ENCODE measurements at regions not wholly inside any gene's neighbourhood (a gene's known extent, or its start where the extent isn't known, plus 50 kb on each side); places are given as distances from the start of the nearest gene placed in this dataset.

DNA sequence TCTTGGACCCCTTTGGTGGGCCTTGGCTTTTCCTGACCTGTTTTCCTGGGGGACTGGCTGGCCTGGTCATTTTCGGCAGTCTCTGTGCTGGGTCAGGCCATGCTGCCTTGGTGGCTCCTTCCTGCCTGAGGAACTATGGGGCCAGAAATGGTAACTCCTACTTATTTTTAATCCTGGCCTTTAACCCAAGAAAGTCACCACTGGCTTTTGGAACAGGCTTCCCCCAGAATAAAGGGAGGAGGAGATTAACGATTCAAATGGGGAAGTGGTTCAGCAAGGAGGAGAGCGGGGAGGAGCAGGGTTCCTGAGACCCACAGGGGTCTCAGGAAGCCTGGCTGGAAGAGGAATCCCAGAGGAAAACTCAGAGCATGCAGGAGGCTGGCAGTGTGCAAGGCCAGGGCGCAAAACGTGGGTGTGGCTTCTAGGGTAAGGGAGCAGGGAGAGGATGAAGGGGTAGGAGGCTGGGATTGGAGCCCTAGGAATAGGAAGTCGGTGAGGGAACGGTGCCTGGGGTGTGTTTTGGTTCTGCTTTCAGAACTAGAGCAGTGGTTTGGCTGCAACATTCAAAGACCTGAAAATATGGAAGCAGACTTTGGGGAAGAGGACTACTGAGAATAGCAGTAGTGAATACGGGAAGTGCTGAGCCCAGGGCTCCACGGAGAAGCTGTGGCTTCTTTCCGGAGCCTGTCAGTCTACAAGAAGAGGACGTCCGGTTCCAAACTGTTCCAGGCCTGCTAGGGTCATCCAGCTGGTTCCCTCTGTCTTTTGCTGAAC lies 271.1 kb upstream of the KLF4 start:
- Histone ChIP-seq H3K4me1 (ENCODE audit: control insufficient read depth in 2 of 2, insufficient read depth in 2 of 2, low read length in 2 of 2) (no peaks in the 10 kb centered on the region), H3K4me3 (ENCODE audit: low read length in 2 of 2) (no peak overlapping the region), H3K9me3 (ENCODE audit: control insufficient read depth in 2 of 2, insufficient read depth in 1 of 2, low read length in 1 of 2) (no peaks in the 10 kb centered on the region), H3K27me3 (ENCODE audit: control insufficient read depth in 2 of 2, insufficient read depth in 1 of 2, low read length in 1 of 2) (no peaks in the 10 kb centered on the region), H3K27ac (ENCODE audit: low read depth in 1 of 2, low read length in 1 of 2) (peak overlapping the region in 1 of 2 donors; percentile 1), H3K36me3 (ENCODE audit: control insufficient read depth in 2 of 2, insufficient read depth in 2 of 2, low read length in 1 of 2) (no peaks in the 10 kb centered on the region)
- WGBS = 26% methylated on average over 12 of the region's 12 CpGs
- DNase-seq (ENCODE audit: low read depth in 6 of 9, low spot score in 9 of 9) = peak in 2 of 9 donors; percentile 7 to 17

DNA sequence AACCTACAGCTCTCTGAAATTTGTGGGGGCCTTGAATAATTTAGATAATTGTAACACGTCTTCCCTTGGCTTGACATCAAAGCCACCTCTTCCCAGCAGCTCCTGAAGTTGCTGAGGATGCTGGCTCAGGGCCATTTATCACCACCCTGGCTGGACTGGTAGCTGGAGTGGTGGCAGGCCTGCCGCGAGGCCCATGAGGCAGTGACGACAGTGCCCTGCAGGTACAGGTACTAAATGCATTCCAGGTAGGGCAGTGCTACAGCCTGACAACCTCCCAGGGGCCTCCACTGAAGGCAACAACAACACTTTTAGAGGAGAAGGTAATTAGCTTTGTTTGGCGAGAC lies 270.2 kb upstream of the KLF4 start:
- Histone ChIP-seq H3K27me3 (ENCODE audit: control insufficient read depth in 2 of 2, insufficient read depth in 1 of 2, low read length in 1 of 2) (no peaks in the 10 kb centered on the region), H3K27ac (ENCODE audit: low read depth in 1 of 2, low read length in 1 of 2) (no peak overlapping the region), H3K4me1 (ENCODE audit: control insufficient read depth in 2 of 2, insufficient read depth in 2 of 2, low read length in 2 of 2) (no peaks in the 10 kb centered on the region), H3K9me3 (ENCODE audit: control insufficient read depth in 2 of 2, insufficient read depth in 1 of 2, low read length in 1 of 2) (no peaks in the 10 kb centered on the region), H3K4me3 (ENCODE audit: low read length in 2 of 2) (no peak overlapping the region), H3K36me3 (ENCODE audit: control insufficient read depth in 2 of 2, insufficient read depth in 2 of 2, low read length in 1 of 2) (no peaks in the 10 kb centered on the region)
- no peak for DNase-seq (ENCODE audit: low read depth in 6 of 9, low spot score in 9 of 9)
- WGBS = 95% methylated on average over 5 of the region's 5 CpGs

DNA sequence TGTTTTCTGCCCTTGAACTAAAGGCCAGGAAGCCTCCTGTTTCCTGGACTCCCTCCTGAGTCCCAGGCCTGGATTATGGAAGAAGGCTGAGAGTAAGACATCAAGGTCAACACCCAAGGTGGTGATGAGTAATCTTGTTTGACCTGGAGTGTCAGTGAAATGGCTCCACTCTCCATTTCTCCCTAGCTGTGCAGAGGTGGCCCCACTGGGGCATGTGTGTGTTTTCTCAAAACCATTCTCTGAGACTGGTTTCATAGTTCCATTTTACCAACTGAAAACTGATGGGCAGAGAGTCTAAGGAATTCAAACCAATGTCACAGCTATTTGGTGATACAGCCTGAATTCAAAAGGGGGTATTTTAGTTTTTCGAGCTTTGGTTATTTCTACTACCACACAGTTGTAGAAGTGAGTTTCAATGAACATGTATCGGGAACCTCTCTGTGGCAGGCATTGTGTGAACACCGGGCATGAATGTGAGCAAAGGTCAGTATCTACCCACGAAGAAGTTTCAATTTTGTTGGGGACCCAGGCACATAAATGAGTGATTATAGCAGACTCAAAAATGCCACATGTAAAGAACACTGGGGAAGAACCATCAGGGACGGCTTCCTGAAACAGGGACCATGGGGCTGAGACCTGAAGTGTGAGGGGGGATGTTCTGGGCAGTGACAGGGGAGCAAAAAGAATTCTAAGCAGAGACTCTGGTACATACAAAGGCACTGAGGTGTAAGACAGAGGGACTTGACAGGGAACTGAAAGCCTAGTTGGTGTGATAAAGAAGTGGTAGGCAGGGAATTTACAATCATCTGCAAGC lies 269.6 kb upstream of the KLF4 start:
- Histone ChIP-seq H3K36me3 (ENCODE audit: control insufficient read depth in 2 of 2, insufficient read depth in 2 of 2, low read length in 1 of 2) (no peaks in the 10 kb centered on the region), H3K4me1 (ENCODE audit: control insufficient read depth in 2 of 2, insufficient read depth in 2 of 2, low read length in 2 of 2) (no peaks in the 10 kb centered on the region), H3K9me3 (ENCODE audit: control insufficient read depth in 2 of 2, insufficient read depth in 1 of 2, low read length in 1 of 2) (no peaks in the 10 kb centered on the region), H3K4me3 (ENCODE audit: low read length in 2 of 2) (no peak overlapping the region), H3K27me3 (ENCODE audit: control insufficient read depth in 2 of 2, insufficient read depth in 1 of 2, low read length in 1 of 2) (no peaks in the 10 kb centered on the region), H3K27ac (ENCODE audit: low read depth in 1 of 2, low read length in 1 of 2) (no peak overlapping the region)
- WGBS = 94% methylated on average over 5 of the region's 5 CpGs
- DNase-seq (ENCODE audit: low read depth in 6 of 9, low spot score in 9 of 9) = no peak

DNA sequence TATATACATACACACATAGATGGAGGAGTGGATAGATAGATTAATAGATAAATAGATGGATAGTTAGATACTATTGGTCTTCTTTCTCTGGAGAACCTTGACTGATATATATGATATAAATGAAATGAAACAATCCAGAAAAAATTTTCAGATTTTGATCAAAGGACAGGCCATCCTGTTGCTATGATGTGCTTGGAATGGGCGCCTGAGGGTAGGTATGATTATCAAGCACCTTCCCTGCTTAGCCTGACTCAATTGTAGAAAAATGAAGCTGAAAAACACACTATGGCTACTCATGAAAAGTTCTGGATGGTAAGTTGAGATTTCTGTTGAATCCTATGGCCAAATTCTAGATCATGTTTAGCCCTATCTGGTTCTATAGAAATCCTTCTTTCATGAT lies 266.5 kb upstream of the KLF4 start:
- no peak overlapping the region for H3K27ac ChIP-seq (ENCODE audit: low read depth in 1 of 2, low read length in 1 of 2)
- no peaks in the 10 kb centered on the region for H3K9me3 ChIP-seq (ENCODE audit: control insufficient read depth in 2 of 2, insufficient read depth in 1 of 2, low read length in 1 of 2)
- no peaks in the 10 kb centered on the region for H3K27me3 ChIP-seq (ENCODE audit: control insufficient read depth in 2 of 2, insufficient read depth in 1 of 2, low read length in 1 of 2)
- DNase-seq (ENCODE audit: low read depth in 6 of 9, low spot score in 9 of 9) = no peak
- H3K4me1 ChIP-seq (ENCODE audit: control insufficient read depth in 2 of 2, insufficient read depth in 2 of 2, low read length in 2 of 2) = no peaks in the 10 kb centered on the region
- H3K36me3 ChIP-seq (ENCODE audit: control insufficient read depth in 2 of 2, insufficient read depth in 2 of 2, low read length in 1 of 2) = no peaks in the 10 kb centered on the region
- H3K4me3 ChIP-seq (ENCODE audit: low read length in 2 of 2) = no peak overlapping the region
- 94% methylated on average over 1 of the region's 1 CpG for WGBS

DNA sequence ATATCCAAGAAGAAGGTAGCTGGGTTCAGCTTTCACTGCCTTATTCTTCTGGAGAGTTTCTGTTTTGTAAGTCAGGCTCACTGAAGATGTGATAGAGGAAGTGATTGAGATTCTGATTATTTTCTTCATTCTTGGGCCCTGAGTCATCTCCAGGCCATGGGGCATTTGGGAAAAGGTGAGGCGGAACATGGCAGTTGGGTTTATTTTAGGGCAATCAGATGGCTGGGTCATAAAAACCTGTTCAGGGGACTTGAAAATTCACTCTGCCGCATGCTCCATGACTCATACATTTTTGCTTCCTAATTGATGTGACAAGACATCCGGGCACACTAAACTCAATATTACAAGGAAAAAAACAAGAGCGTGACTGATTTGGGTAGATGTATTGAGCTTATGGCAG lies 265.7 kb upstream of the KLF4 start:
- no peak for DNase-seq (ENCODE audit: low read depth in 6 of 9, low spot score in 9 of 9)
- Histone ChIP-seq H3K27ac (ENCODE audit: low read depth in 1 of 2, low read length in 1 of 2) (no peak overlapping the region), H3K36me3 (ENCODE audit: control insufficient read depth in 2 of 2, insufficient read depth in 2 of 2, low read length in 1 of 2) (no peaks in the 10 kb centered on the region), H3K9me3 (ENCODE audit: control insufficient read depth in 2 of 2, insufficient read depth in 1 of 2, low read length in 1 of 2) (no peaks in the 10 kb centered on the region), H3K4me1 (ENCODE audit: control insufficient read depth in 2 of 2, insufficient read depth in 2 of 2, low read length in 2 of 2) (no peaks in the 10 kb centered on the region), H3K4me3 (ENCODE audit: low read length in 2 of 2) (no peak overlapping the region), H3K27me3 (ENCODE audit: control insufficient read depth in 2 of 2, insufficient read depth in 1 of 2, low read length in 1 of 2) (no peaks in the 10 kb centered on the region)
- 52% methylated on average over 4 of the region's 4 CpGs for WGBS

DNA sequence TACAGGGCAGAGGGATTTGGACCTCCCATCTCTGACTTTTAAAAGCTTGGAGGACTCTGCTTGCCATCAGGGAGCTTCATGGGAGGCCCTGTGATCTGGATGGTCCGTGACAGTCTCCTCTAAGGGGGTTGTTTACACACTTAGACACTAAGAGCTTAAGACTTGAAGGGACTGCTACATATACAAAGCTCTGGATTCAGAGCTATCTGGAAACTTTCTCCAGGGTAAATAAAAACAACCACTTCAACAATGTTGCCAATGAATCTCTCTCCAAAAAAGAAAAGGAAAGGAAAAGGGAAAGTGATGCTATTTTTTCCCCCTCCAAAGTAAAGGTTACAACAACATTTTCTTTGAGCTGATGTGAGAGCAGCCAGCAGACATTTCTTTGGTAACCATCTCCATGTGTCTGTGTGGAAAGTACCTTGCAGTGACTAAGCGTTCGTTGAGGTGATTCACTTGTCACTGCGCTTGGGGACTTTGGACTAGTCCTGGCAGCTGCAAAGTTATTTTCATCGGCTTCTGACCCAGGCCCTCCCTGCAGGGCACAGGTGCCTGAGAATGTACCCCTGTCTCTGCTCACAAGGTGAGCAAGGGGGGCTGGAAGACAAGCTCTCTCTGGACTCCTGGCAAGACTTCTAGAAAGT lies 262.1 kb upstream of the KLF4 start:
- no peaks in the 10 kb centered on the region for H3K4me1 ChIP-seq (ENCODE audit: control insufficient read depth in 2 of 2, insufficient read depth in 2 of 2, low read length in 2 of 2)
- no peaks in the 10 kb centered on the region for H3K27me3 ChIP-seq (ENCODE audit: control insufficient read depth in 2 of 2, insufficient read depth in 1 of 2, low read length in 1 of 2)
- H3K27ac ChIP-seq (ENCODE audit: low read depth in 1 of 2, low read length in 1 of 2) = peak overlapping the region; percentile 11 to 43
- WGBS = 77% methylated on average over 5 of the region's 5 CpGs
- no peaks in the 10 kb centered on the region for H3K9me3 ChIP-seq (ENCODE audit: control insufficient read depth in 2 of 2, insufficient read depth in 1 of 2, low read length in 1 of 2)
- H3K36me3 ChIP-seq (ENCODE audit: control insufficient read depth in 2 of 2, insufficient read depth in 2 of 2, low read length in 1 of 2) = no peaks in the 10 kb centered on the region
- no peak overlapping the region for H3K4me3 ChIP-seq (ENCODE audit: low read length in 2 of 2)
- peak in 1 of 9 donors; percentile 15 for DNase-seq (ENCODE audit: low read depth in 6 of 9, low spot score in 9 of 9)

DNA sequence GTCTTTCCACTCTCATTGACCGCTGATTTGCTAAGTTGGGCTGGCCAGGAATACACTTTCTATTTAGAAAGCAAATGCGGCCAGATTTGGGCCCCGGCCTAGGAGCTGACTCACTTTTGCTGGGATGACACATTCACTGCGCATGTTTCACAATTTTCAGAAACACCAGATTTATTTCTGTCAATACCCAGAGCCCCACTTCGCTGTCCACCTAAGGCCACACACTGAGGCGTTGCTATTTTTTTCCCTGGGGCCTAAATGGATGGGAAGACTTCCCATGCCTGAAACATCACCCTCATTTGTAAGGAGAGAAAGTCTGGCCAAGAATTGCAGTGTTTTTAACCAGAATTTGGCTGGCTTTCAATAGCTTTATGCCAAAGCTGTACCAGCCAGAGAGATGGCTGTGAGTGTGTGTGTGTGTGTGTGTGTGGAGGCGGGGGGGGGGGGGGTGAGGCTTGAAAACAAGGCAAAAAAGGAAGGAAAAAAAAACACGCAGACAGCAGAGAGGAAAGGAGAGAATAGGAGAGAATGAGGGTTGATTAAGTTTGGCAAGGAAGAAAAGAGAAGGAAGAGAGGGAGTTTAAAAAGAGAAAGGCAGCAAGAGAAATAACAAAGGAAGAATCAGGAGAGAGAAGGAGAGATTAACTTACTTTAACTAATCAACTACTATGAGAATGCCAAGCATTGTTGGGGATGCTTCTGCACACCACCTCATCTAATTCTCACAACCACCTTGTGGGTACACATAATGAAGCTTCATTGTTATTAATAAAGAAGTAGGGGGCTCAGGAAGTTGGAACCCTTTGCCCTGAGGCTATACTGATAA lies 261.4 kb upstream of the KLF4 start:
- Histone ChIP-seq H3K36me3 (ENCODE audit: control insufficient read depth in 2 of 2, insufficient read depth in 2 of 2, low read length in 1 of 2) (no peaks in the 10 kb centered on the region), H3K9me3 (ENCODE audit: control insufficient read depth in 2 of 2, insufficient read depth in 1 of 2, low read length in 1 of 2) (no peaks in the 10 kb centered on the region), H3K27ac (ENCODE audit: low read depth in 1 of 2, low read length in 1 of 2) (peak overlapping the region in 1 of 2 donors; percentile 37), H3K27me3 (ENCODE audit: control insufficient read depth in 2 of 2, insufficient read depth in 1 of 2, low read length in 1 of 2) (no peaks in the 10 kb centered on the region), H3K4me1 (ENCODE audit: control insufficient read depth in 2 of 2, insufficient read depth in 2 of 2, low read length in 2 of 2) (no peaks in the 10 kb centered on the region), H3K4me3 (ENCODE audit: low read length in 2 of 2) (no peak overlapping the region)
- no peak for DNase-seq (ENCODE audit: low read depth in 6 of 9, low spot score in 9 of 9)
- WGBS = 88% methylated on average over 7 of the region's 8 CpGs

DNA sequence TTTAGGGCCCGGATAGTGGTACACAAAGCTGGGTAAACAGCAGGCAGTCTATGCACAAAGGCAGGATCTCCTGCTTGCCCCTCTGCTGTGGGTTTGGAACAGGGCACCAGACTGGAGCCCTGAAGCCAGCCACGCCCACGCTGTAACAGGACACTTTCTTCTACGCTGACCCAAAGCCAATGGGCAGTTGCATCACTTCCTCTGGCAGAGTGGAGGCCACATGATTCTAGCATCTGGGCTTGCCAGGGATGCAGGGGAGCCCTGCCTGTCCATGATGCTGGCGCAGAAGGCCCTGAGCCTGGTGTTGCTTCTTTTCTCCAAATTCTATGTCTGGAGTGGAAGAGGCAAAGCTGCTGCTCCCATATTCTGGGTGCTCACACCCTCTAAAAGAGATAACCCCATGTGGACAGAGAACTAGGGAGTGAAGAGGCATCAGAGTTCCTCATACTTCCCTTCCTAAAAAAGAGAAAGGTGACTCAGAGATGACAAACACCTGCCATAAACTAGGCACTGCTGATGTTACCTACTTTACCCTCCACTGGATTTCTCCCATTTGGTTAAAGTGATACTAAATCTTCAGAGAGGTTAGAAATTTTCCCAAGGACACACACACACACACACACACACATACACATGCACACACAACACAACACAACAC lies 260.3 kb upstream of the KLF4 start:
- no peak for DNase-seq (ENCODE audit: low read depth in 6 of 9, low spot score in 9 of 9)
- Histone ChIP-seq H3K27me3 (ENCODE audit: control insufficient read depth in 2 of 2, insufficient read depth in 1 of 2, low read length in 1 of 2) (no peaks in the 10 kb centered on the region), H3K36me3 (ENCODE audit: control insufficient read depth in 2 of 2, insufficient read depth in 2 of 2, low read length in 1 of 2) (no peaks in the 10 kb centered on the region), H3K4me1 (ENCODE audit: control insufficient read depth in 2 of 2, insufficient read depth in 2 of 2, low read length in 2 of 2) (no peaks in the 10 kb centered on the region), H3K9me3 (ENCODE audit: control insufficient read depth in 2 of 2, insufficient read depth in 1 of 2, low read length in 1 of 2) (no peaks in the 10 kb centered on the region), H3K27ac (ENCODE audit: low read depth in 1 of 2, low read length in 1 of 2) (peak overlapping the region in 1 of 2 donors; percentile 53), H3K4me3 (ENCODE audit: low read length in 2 of 2) (no peak overlapping the region)
- 96% methylated on average over 5 of the region's 5 CpGs for WGBS
